ENCODE measurements at regions not wholly inside any gene's neighbourhood (a gene's known extent, or its start where the extent isn't known, plus 50 kb on each side); places are given as distances from the start of the nearest gene placed in this dataset.

- H3K36me3 ChIP-seq (ENCODE audit: low read depth, missing control alignments): no peaks in the 10 kb centered on the region
- H3K4me3 ChIP-seq: no peak overlapping the region
- DNase-seq: no peak
- H3K27ac ChIP-seq: no peak overlapping the region
- no peaks in the 10 kb centered on the region for H3K27me3 ChIP-seq
- TF ChIP-seq POLR2A (IDR thresholded peaks at IDR 0.05): no peak
- no peak for TF ChIP-seq CTCF (IDR thresholded peaks at IDR 0.05)
- intact Hi-C loops (cut with DNase I; ENCODE audit: low total_unique reads): no loop called here
- WGBS, 2 donors: 93 to 95% methylated on average over 11 to 20 of the region's 20 CpGs
- no peaks in the 10 kb centered on the region for H3K4me1 ChIP-seq
- no peaks in the 10 kb centered on the region for H3K9me3 ChIP-seq
Measured at GRCh38 chr22:44438481-44439131, 59.4 kb downstream of the RTL6 start.

DNA sequence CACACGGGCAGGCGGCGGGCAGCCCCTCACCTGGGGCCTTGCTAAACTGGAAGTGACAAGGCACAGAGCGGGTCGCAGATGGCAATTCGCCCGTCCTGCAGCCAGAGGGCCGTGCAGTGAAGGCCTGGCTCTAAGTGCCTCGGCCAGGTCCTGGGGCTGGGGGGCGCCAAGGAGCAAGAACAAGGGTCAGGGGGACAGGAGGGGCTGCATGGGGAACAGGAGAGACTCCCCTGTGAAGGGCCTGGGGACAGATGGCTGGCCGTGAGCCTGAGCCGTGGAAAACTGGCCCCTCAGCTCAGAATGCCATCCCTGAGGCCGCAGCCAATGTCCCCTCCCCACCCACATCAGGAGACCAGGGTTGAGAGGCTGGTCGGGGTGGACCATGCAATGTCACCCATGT is 60.0 kb downstream of the RTL6 start:
- no peaks in the 10 kb centered on the region for H3K27me3 ChIP-seq
- no peaks in the 10 kb centered on the region for H3K9me3 ChIP-seq
- no peak for TF ChIP-seq CTCF (IDR thresholded peaks at IDR 0.05)
- TF ChIP-seq POLR2A (IDR thresholded peaks at IDR 0.05): no peak
- WGBS, 2 donors: 88 to 96% methylated on average over 4 to 14 of the region's 14 CpGs
- no peaks in the 10 kb centered on the region for H3K36me3 ChIP-seq (ENCODE audit: low read depth, missing control alignments)
- H3K4me3 ChIP-seq: no peak overlapping the region
- intact Hi-C loops (cut with DNase I; ENCODE audit: low total_unique reads): no loop called here
- no peak for DNase-seq
- H3K27ac ChIP-seq: no peak overlapping the region
- no peaks in the 10 kb centered on the region for H3K4me1 ChIP-seq

DNA sequence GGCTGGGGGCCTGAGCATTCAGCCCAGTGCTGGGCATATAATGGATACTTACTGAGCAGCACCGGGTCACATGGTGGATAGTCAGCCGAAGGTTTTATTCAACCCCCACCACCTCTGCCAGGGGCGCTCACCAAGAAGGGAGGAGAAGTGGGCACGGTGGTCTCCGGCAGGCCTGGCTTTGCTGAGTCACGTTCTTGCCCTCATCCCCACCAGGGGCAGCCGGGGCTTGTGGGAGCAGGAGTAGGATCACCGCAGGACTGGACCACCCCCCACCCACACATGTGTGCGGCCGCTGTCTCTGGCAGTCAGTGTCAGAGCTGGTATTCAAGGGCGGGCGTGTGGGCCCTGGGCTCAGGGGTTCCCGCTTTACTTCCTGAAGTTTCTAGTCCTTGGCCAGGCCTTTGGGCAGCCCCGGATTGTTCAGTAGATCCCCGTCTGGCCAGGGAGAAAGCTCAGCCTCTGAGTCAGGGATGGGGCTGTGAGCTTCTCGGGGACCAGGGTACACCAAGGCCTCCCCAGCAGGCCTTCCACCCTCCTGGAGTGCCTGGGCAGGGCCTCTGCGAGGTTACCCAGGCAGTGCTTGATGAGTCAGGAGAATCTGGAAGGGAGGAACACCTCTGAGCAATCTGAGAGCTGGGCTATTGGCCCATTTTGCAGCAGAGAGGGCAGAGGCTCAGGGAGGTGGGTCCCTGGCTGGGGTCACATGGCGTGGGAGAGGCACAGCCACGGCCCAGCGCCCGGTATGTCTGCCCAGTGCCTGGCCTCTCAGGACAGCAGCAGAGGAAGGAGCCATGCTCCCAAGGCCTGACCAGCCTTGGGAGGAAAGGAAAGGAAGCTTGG is 60.6 kb downstream of the RTL6 start:
- no peak for DNase-seq
- Histone ChIP-seq H3K27me3 (no peaks in the 10 kb centered on the region), H3K27ac (no peak overlapping the region), H3K9me3 (no peaks in the 10 kb centered on the region), H3K4me3 (no peak overlapping the region), H3K36me3 (ENCODE audit: low read depth, missing control alignments) (no peaks in the 10 kb centered on the region), H3K4me1 (no peaks in the 10 kb centered on the region)
- intact Hi-C loops (cut with DNase I; ENCODE audit: low total_unique reads): no loop called here
- WGBS, 2 donors: 81 to 92% methylated on average over 6 to 19 of the region's 21 CpGs
- TF ChIP-seq POLR2A (IDR thresholded peaks at IDR 0.05) (no peak), CTCF (IDR thresholded peaks at IDR 0.05) (no peak)

- H3K9me3 ChIP-seq: no peaks in the 10 kb centered on the region
- no peak overlapping the region for H3K27ac ChIP-seq
- H3K4me3 ChIP-seq: no peak overlapping the region
- H3K4me1 ChIP-seq: no peaks in the 10 kb centered on the region
- H3K36me3 ChIP-seq (ENCODE audit: low read depth, missing control alignments): no peaks in the 10 kb centered on the region
- WGBS, 2 donors: 80 to 90% methylated on average over 8 of the region's 8 CpGs
- intact Hi-C loops (cut with DNase I; ENCODE audit: low total_unique reads): no loop called here
- no peaks in the 10 kb centered on the region for H3K27me3 ChIP-seq
- DNase-seq: no peak
- TF ChIP-seq POLR2A (IDR thresholded peaks at IDR 0.05) (no peak), CTCF (IDR thresholded peaks at IDR 0.05) (no peak)
Measured at GRCh38 chr22:44436736-44437135, 61.3 kb downstream of the RTL6 start.
